ENCODE measurements at regions not wholly inside any gene's neighbourhood (a gene's known extent, or its start where the extent isn't known, plus 50 kb on each side); places are given as distances from the start of the nearest gene placed in this dataset.
A peak's percentile ranks its signal among the peaks of the same experiment; 100 is the strongest.

DNA sequence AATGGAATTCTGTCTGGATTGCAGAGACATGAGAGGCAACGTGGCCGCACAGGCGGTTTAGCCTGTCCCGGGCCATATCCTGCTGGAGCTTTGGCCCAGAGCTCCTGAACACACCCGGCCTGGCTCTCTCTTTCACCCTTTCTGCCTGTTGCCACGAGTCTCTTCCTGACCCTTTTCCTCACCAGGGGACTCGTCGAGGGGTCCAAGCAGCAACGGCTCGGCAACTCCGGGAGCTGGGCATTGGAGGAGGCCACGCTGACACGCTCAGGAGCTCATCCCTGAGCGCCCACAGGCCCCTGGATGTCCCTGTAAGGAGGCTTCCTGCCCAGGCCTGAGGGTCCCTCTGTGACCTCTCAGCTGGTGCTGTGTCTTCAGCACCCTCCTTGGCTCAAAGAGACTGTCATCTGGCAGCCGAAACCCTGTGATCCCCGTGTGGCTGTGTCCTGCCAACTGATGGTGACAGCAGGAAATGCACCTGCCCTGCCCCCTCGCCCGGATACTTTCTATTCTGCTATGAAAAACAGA is 103.8 kb downstream of the RNASET2 start:
- TF ChIP-seq CTCF (IDR thresholded peaks at IDR 0.05) (peak in 1 of 12 donors; percentile 8), POLR2A (IDR thresholded peaks at IDR 0.05) (no peak)
